ENCODE measurements at regions not wholly inside any gene's neighbourhood (a gene's known extent, or its start where the extent isn't known, plus 50 kb on each side); places are given as distances from the start of the nearest gene placed in this dataset.

DNA sequence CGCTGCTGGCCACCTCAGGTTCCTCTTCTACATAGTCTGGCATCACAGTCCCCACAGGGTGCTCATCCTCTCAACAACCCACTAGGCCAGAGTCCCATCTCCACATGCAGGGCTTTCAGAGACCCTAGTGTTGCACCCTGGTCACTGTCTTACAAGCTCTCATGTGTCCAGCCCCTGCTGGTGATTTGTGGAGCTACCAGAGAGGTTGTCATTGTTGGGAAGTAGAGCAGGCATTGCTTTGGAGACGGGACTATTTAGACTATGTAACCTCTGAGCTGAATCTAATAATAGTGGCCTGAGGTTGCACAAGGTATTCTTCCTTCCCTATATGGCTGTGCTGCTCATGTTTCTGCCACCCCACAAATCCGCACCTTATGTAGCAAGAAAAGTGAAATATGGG is 135.3 kb upstream of the VWC2 start:
- Mint-ChIP-seq H3K27ac (peak overlapping the region in 3 of 7 donors; percentile 42 to 64 (median 60)), H3K4me1 (peaks cover 6% of the 10 kb centered on the region), H3K36me3 (no peaks in the 10 kb centered on the region), H3K9me3 (peaks cover 0 to 2% (median 0%) of the 10 kb centered on the region in 7 donors), H3K27me3 (ENCODE audit: low read depth in 3 of 3) (peaks cover 0 to 6% (median 0%) of the 10 kb centered on the region in 3 donors), H3K4me3 (no peak overlapping the region)
- H3K4me3 ChIP-seq (replicated peaks in 1 of 3; ENCODE audit: low read depth in 2 of 3, low read length in 3 of 3): no peak overlapping the region
- no peak overlapping the region for H3K27ac ChIP-seq (ENCODE audit: low read depth in 1 of 2, low read length in 2 of 2)
- no CpG with 5 or more reads among the region's 3 CpGs for WGBS (ENCODE audit: insufficient coverage)
- H3K4me1 ChIP-seq (ENCODE audit: control insufficient read depth in 1 of 2, insufficient read depth in 2 of 2, low read length in 2 of 2): peaks cover 0 to 6% of the 10 kb centered on the region in 2 donors
- intact Hi-C loops (cut with micrococcal nuclease): no loop called here
- TF ChIP-seq, protein P1, sequence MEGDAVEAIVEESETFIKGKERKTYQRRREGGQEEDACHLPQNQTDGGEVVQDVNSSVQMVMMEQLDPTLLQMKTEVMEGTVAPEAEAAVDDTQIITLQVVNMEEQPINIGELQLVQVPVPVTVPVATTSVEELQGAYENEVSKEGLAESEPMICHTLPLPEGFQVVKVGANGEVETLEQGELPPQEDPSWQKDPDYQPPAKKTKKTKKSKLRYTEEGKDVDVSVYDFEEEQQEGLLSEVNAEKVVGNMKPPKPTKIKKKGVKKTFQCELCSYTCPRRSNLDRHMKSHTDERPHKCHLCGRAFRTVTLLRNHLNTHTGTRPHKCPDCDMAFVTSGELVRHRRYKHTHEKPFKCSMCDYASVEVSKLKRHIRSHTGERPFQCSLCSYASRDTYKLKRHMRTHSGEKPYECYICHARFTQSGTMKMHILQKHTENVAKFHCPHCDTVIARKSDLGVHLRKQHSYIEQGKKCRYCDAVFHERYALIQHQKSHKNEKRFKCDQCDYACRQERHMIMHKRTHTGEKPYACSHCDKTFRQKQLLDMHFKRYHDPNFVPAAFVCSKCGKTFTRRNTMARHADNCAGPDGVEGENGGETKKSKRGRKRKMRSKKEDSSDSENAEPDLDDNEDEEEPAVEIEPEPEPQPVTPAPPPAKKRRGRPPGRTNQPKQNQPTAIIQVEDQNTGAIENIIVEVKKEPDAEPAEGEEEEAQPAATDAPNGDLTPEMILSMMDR (IDR thresholded peaks at IDR 0.05): no peak
- H3K27me3 ChIP-seq (ENCODE audit: control insufficient read depth in 2 of 2, insufficient read depth in 2 of 2, low read length in 2 of 2): no peaks in the 10 kb centered on the region
- H2AFZ ChIP-seq (ENCODE audit: insufficient read depth, low read depth, low read length, poor library complexity, severe bottlenecking): no peak overlapping the region
- no peaks in the 10 kb centered on the region for H3K9me3 ChIP-seq (replicated peaks in 1 of 2; ENCODE audit: control insufficient read depth in 1 of 2, insufficient read depth in 1 of 2, low read length in 2 of 2)
- H3K79me2 ChIP-seq (ENCODE audit: insufficient read depth, low read length): no peaks in the 10 kb centered on the region
- peak in 2 of 3 donors; percentile 7 to 29 for DNase-seq
- no peak overlapping the region for H3K9ac ChIP-seq (ENCODE audit: insufficient read depth, low read length, poor library complexity, severe bottlenecking)
- no peak overlapping the region for H3K4me2 ChIP-seq (replicated peaks; ENCODE audit: extremely low read depth, low read length, poor library complexity, severe bottlenecking)
- no peaks in the 10 kb centered on the region for H3K36me3 ChIP-seq (replicated peaks in 1 of 2; ENCODE audit: control insufficient read depth in 1 of 2, insufficient read depth in 2 of 2, low read length in 2 of 2)
- no peaks in the 10 kb centered on the region for H4K20me1 ChIP-seq (ENCODE audit: insufficient read depth, low read length)

GRCh38 chr7:49639068-49639593 is 134.3 kb upstream of the VWC2 start:
- Mint-ChIP-seq H3K9me3 (peaks cover 0 to 2% (median 0%) of the 10 kb centered on the region in 7 donors), H3K27me3 (ENCODE audit: low read depth in 3 of 3) (peaks cover 0 to 6% (median 0%) of the 10 kb centered on the region in 3 donors), H3K36me3 (no peaks in the 10 kb centered on the region), H3K4me3 (no peak overlapping the region), H3K27ac (peak overlapping the region in 2 of 7 donors; percentile 34 to 40), H3K4me1 (peaks cover 6% of the 10 kb centered on the region)
- TF ChIP-seq, protein P1 (IDR thresholded peaks at IDR 0.05): no peak
- Histone ChIP-seq H3K27ac (ENCODE audit: low read depth in 1 of 2, low read length in 2 of 2) (no peak overlapping the region), H3K4me1 (ENCODE audit: control insufficient read depth in 1 of 2, insufficient read depth in 2 of 2, low read length in 2 of 2) (peaks cover 0 to 6% of the 10 kb centered on the region in 2 donors), H3K9me3 (replicated peaks in 1 of 2; ENCODE audit: control insufficient read depth in 1 of 2, insufficient read depth in 1 of 2, low read length in 2 of 2) (no peaks in the 10 kb centered on the region), H3K79me2 (ENCODE audit: insufficient read depth, low read length) (no peaks in the 10 kb centered on the region), H3K4me3 (replicated peaks in 1 of 3; ENCODE audit: low read depth in 2 of 3, low read length in 3 of 3) (no peak overlapping the region), H3K36me3 (replicated peaks in 1 of 2; ENCODE audit: control insufficient read depth in 1 of 2, insufficient read depth in 2 of 2, low read length in 2 of 2) (no peaks in the 10 kb centered on the region), H3K9ac (ENCODE audit: insufficient read depth, low read length, poor library complexity, severe bottlenecking) (no peak overlapping the region), H2AFZ (ENCODE audit: insufficient read depth, low read depth, low read length, poor library complexity, severe bottlenecking) (no peak overlapping the region), H4K20me1 (ENCODE audit: insufficient read depth, low read length) (no peaks in the 10 kb centered on the region), H3K4me2 (replicated peaks; ENCODE audit: extremely low read depth, low read length, poor library complexity, severe bottlenecking) (no peak overlapping the region), H3K27me3 (ENCODE audit: control insufficient read depth in 2 of 2, insufficient read depth in 2 of 2, low read length in 2 of 2) (no peaks in the 10 kb centered on the region)
- no peak for DNase-seq
- intact Hi-C loops (cut with micrococcal nuclease): no loop called here
- no CpG with 5 or more reads among the region's 1 CpG for WGBS (ENCODE audit: insufficient coverage)
